ENCODE measurements at regions not wholly inside any gene's neighbourhood (a gene's known extent, or its start where the extent isn't known, plus 50 kb on each side); places are given as distances from the start of the nearest gene placed in this dataset.

- DNase-seq (ENCODE audit: low read depth), result no peak
These were observed 603.5 kb downstream of the UTRN start for GRCh38 chr6:144888621-144889020.

- no peak for DNase-seq (ENCODE audit: low read depth)
These were observed 608.6 kb downstream of the UTRN start for GRCh38 chr6:144893680-144894151.

GRCh38 chr6:144894240-144894639 lies 609.1 kb downstream of the UTRN start:
- DNase-seq (ENCODE audit: low read depth), result no peak

- DNase-seq (ENCODE audit: low read depth), result no peak
These were observed 610.5 kb downstream of the UTRN start for GRCh38 chr6:144895313-144896278.

- no peak for DNase-seq (ENCODE audit: low read depth)
These were observed 611.2 kb downstream of the UTRN start for GRCh38 chr6:144896289-144896688.

GRCh38 chr6:144896871-144897270 lies 611.7 kb downstream of the UTRN start:
- DNase-seq (ENCODE audit: low read depth), result no peak

- DNase-seq (ENCODE audit: low read depth), result no peak
These were observed 612.3 kb downstream of the UTRN start for GRCh38 chr6:144897441-144897921.

GRCh38 chr6:144898052-144898689 lies 613.0 kb downstream of the UTRN start:
- DNase-seq (ENCODE audit: low read depth), result no peak

GRCh38 chr6:144898741-144899140 lies 613.6 kb downstream of the UTRN start:
- DNase-seq (ENCODE audit: low read depth), result no peak

GRCh38 chr6:144899161-144899560 lies 614.0 kb downstream of the UTRN start:
- DNase-seq (ENCODE audit: low read depth), result no peak

GRCh38 chr6:144901412-144901811 lies 616.3 kb downstream of the UTRN start:
- DNase-seq (ENCODE audit: low read depth), result no peak

GRCh38 chr6:144908004-144908403 lies 622.9 kb downstream of the UTRN start:
- DNase-seq (ENCODE audit: low read depth), result no peak

- DNase-seq (ENCODE audit: low read depth), result no peak
These were observed 624.7 kb downstream of the UTRN start for GRCh38 chr6:144909753-144910285.

GRCh38 chr6:144911322-144911721 lies 626.2 kb downstream of the UTRN start:
- no peak for DNase-seq (ENCODE audit: low read depth)

- DNase-seq (ENCODE audit: low read depth), result no peak
These were observed 627.3 kb downstream of the UTRN start for GRCh38 chr6:144912474-144912873.

GRCh38 chr6:144918073-144918472 lies 632.9 kb downstream of the UTRN start:
- DNase-seq (ENCODE audit: low read depth), result no peak

GRCh38 chr6:144919560-144919959 lies 634.4 kb downstream of the UTRN start:
- no peak for DNase-seq (ENCODE audit: low read depth)

GRCh38 chr6:144920391-144920961 lies 635.3 kb downstream of the UTRN start:
- DNase-seq (ENCODE audit: low read depth), result no peak

GRCh38 chr6:144921206-144921975 lies 636.3 kb downstream of the UTRN start:
- DNase-seq (ENCODE audit: low read depth), result no peak

- no peak for DNase-seq (ENCODE audit: low read depth)
These were observed 637.1 kb downstream of the UTRN start for GRCh38 chr6:144922120-144922722.
